Ramos (cell line): ENCODE measurements at regions not wholly inside any gene's neighbourhood (a gene's known extent, or its start where the extent isn't known, plus 50 kb on each side); places are given as distances from the start of the nearest gene placed in this dataset.

Source experiments
- in situ Hi-C: fragments of 300-500 bp; cut with MboI; formaldehyde crosslinking; loops from one replicate; pipeline ENCODE4 v1.14.3; 2022; ENCODE audit warnings: low sequenced_read_pairs; ENCODE audit not compliant: unreplicated experiment

GRCh38 chr2:13002536-13003331, 286.0 kb downstream of the TRIB2 start:
- in situ Hi-C loops = loop anchor here (25.0 kb wide), 2 partner anchors 965 to 1315 kb away; no protein-coding TSS in a partner anchor

- in situ Hi-C loops = loop anchor here (25.0 kb wide), 2 partner anchors 966 to 1316 kb away; no protein-coding TSS in a partner anchor
Observed at GRCh38 chr2:13003500-13003899, 286.8 kb downstream of the TRIB2 start.

DNA sequence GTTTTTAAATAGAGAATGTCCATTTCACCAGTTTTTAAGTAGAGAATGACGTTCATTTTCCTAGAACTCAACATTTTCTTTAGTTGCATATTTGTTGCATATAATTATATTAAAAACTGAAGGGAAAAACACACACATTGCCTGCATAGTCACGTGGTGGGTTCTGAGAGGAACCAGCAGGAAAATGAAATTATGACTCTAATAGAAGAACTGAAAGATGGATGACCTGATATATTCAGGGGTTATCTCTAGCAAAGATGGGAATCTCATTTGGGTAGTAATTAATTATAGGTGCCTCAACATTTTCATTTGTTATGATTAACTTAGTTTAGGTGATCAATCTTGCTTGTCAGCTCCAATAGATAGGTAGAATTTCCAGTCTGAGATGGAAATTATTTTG, 288.3 kb downstream of the TRIB2 start:
- in situ Hi-C loops = loop anchor here (5.0 to 25.0 kb wide), 3 partner anchors 968 to 1318 kb away; no protein-coding TSS in a partner anchor

GRCh38 chr2:13005761-13006335, 289.1 kb downstream of the TRIB2 start:
- in situ Hi-C loops = loop anchor here (5.0 to 25.0 kb wide), 3 partner anchors 969 to 1319 kb away; no protein-coding TSS in a partner anchor

DNA sequence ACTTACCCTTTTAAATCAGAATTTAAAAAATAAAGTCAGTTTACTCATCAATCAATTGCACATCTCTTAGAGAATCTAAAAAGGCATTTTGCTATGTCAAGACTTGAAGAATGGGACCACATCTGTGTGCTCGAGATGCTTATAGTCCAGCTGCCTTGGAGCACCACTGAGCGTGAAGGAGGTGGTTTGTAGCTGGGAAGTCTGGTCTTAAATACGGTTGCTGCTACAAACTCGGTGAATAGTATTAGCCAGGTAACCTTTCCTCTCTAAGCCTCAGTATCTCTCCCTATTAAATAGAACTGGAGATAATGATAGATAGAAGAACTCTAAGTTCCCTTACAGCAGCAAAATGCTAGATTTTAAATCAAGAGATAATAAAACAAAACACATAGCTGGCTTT, 289.7 kb downstream of the TRIB2 start:
- in situ Hi-C loops = loop anchor here (5.0 to 25.0 kb wide), 3 partner anchors 969 to 1319 kb away; no protein-coding TSS in a partner anchor

DNA sequence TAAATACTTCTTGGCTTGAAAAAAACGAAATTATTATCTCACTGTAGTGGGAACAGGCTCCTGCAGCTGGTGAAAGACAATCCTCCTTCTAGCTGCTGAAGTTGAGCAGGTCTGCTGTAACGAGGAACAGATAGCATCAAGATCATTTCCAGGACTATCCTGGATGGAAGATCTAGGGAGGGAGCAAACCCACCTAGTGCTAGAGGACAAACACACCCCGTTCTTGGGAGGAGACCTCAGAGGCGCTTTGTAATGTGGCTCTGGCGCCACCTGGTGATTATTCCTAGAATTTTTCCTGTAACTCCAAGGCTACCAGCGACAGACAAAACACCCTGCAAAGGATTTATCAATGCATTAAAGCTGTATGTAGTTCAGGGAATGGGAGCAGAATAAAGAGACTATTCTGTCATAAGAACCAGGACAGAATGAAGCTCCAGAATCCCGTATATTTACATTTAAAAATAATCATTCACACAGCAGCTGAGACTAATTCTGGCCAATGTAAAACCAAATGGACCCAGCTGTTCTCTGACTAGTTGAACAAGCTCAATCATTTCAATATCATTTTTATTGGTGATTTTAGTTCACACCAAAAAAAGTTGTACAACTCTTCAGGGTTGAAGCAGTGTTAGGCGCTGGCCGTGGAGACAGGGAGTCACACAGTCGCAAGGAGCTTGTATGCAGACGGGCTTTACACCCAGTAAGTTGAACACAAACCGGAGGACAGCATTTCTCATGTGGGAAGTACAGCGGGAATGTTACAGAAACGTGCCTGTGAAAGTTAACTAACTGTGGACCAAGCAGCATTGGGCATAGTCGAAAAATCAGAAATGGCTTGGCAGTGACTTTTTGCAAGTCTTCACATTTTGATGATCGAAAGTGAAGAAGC, 290.3 kb downstream of the TRIB2 start:
- in situ Hi-C loops = loop anchor here (5.0 to 25.0 kb wide), 3 partner anchors 970 to 1320 kb away; no protein-coding TSS in a partner anchor

GRCh38 chr2:13009027-13009642, 292.4 kb downstream of the TRIB2 start:
- in situ Hi-C loops = loop anchor here (5.0 to 25.0 kb wide), 3 partner anchors 972 to 1322 kb away; no protein-coding TSS in a partner anchor

GRCh38 chr2:13010283-13010682, 293.5 kb downstream of the TRIB2 start:
- in situ Hi-C loops = loop anchor here (25.0 kb wide), 2 partner anchors 973 to 1323 kb away; no protein-coding TSS in a partner anchor

DNA sequence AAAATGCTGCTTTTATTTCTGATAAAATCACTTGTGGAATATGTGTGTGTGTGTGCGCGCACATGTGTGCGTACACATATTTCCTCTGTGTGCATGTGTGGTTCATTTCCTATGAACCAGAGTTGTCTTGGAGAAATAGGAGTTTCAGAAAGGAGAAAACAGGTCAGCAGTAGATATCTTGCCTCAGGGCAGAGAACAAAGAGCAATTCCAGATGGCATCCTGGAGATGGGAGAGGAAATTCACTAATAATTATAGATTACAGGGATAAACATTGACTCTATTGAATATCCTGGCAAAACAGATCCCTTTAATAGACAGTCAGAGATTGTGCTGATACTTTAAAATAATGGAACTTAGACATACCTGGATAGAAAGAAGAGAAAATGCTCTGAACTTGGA, 298.0 kb downstream of the TRIB2 start:
- in situ Hi-C loops = loop anchor here (25.0 kb wide), 2 partner anchors 977 to 1327 kb away; no protein-coding TSS in a partner anchor

GRCh38 chr2:13015532-13016320, 299.0 kb downstream of the TRIB2 start:
- in situ Hi-C loops = loop anchor here (25.0 kb wide), 2 partner anchors 978 to 1328 kb away; no protein-coding TSS in a partner anchor

DNA sequence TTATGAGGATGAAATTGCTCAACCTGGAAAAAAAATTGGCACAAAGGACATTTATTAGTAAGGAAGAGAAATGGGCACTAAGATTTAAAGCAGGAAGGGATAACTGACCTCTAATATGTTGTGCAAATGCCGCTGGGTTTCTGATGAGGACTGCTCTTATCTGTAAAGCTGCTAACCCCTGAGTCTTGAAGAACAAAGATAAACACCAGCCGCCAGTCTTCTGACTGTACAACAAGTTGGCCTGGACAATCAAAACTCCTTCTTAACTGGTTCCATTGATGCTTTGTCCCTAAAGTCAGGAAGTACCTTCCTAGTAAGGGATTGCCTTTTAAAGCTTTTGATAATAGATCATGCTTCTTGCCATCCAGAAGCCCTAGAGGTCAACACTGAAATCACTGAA, 301.8 kb downstream of the TRIB2 start:
- in situ Hi-C loops = loop anchor here (25.0 kb wide), 2 partner anchors 981 to 1331 kb away; no protein-coding TSS in a partner anchor

- in situ Hi-C loops = loop anchor here (25.0 kb wide), 2 partner anchors 982 to 1332 kb away; no protein-coding TSS in a partner anchor
Observed at GRCh38 chr2:13019781-13020180, 303.0 kb downstream of the TRIB2 start.

DNA sequence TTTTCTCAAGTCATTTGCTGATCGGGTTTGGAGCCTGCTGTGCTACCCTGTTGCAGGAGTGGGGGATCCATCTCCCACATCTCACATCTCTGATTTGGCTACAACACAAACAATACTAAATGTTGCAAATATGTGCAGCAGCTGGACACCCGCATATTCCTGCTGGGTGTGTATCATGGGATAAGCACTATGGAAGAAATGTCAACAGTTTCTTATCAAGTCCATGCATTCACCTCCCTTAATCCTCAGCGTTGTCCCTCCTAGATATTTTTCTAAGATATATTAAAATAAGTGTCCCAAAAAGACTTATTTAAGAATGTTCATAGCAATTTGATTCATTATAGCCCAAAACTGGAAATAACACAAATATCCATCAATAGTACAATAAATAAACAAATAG, 303.7 kb downstream of the TRIB2 start:
- in situ Hi-C loops = loop anchor here (25.0 kb wide), 2 partner anchors 983 to 1333 kb away; no protein-coding TSS in a partner anchor

DNA sequence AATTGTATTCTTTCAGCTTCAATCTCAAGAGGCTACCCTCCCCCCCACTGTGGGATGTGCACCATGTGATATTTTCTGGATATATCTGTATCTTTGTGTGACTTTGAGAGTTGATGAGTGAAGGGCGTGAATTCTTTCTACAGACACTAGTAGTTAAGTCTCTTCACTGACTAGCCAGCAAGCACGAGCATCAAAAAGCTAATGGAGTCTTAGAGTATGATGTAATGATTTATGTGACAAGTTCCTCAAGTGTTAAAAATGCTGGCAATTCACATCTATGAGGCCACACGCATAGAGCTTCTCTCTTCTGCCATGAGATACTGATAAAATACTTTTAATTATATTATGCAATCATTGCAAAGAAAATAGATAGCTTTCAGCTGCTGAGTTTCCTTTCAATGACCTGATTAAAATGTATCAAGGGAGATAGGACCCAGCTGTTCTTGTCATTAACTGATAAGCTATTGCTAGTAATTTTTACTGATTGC, 304.8 kb downstream of the TRIB2 start:
- in situ Hi-C loops = loop anchor here (25.0 kb wide), 2 partner anchors 984 to 1334 kb away; no protein-coding TSS in a partner anchor

- in situ Hi-C loops = no loop called here
Observed at GRCh38 chr2:13030606-13031005, 313.9 kb downstream of the TRIB2 start.

- in situ Hi-C loops = no loop called here
Observed at GRCh38 chr2:13034861-13035260, 318.1 kb downstream of the TRIB2 start.

DNA sequence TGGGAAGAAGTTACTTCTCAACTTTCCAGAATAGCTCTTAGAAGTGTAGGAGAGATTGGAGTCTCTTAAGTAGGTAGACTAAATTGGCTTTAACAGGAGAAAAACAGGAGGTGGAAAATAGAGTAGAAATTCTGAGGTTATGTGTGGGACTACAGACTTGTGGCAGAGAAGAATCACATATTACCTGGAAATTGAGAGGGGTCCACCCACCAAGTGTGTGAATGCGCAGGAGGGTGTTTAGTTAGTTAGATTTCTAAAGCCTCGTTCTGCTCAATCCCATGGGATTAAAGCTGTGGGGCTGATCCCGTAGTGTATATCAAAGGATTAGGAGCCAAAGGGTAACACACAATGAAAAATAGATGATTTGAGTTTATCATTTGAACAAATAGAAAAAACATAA, 319.1 kb downstream of the TRIB2 start:
- in situ Hi-C loops = no loop called here

DNA sequence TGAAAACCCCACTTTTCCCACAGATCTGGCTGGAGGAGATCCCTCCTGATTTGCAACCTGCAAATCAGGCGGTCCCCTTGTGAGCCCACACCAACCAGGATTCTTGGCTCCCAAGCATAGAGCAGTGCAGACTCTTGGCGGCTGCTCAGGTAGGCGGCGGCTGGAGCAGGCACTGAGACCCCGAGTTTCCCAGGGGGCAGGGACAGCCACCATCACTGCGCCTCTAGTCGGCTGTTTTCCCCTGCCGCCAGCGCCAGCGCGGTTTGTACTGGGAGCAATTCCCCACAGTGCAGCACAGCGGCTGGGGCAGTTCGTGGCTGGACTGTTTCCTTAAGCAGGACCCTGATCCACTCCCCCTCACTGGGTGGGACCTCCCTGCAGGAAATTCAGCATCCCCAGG, 323.3 kb downstream of the TRIB2 start:
- in situ Hi-C loops = no loop called here
